Stimulated activated CD4-positive, alpha-beta T cell treated with anti-CD3 and anti-CD28 coated beads, Interleukin-4, amount 100 ng/mL, for 4 hours (primary cell): ENCODE measurements at regions not wholly inside any gene's neighbourhood (a gene's known extent, or its start where the extent isn't known, plus 50 kb on each side); places are given as distances from the start of the nearest gene placed in this dataset.

Experiments
- DNase-seq, 2 experiments: peaks; one replicate each; pipeline ENCODE4 v3.0.0-alpha.2; 2020

GRCh38 chr1:170273291-170274130 lies 127.8 kb downstream of the NTMT2 start:
- no peak for DNase-seq

- DNase-seq, result no peak
Measured at GRCh38 chr1:170274131-170274501, 128.4 kb downstream of the NTMT2 start.

GRCh38 chr1:170277985-170278384 lies 132.2 kb downstream of the NTMT2 start:
- no peak for DNase-seq

- no peak for DNase-seq
Measured at GRCh38 chr1:170284016-170284415, 138.3 kb downstream of the NTMT2 start.

- no peak for DNase-seq
Measured at GRCh38 chr1:170284512-170284911, 138.8 kb downstream of the NTMT2 start.

- no peak for DNase-seq
Measured at GRCh38 chr1:170284951-170285350, 139.2 kb downstream of the NTMT2 start.

DNA sequence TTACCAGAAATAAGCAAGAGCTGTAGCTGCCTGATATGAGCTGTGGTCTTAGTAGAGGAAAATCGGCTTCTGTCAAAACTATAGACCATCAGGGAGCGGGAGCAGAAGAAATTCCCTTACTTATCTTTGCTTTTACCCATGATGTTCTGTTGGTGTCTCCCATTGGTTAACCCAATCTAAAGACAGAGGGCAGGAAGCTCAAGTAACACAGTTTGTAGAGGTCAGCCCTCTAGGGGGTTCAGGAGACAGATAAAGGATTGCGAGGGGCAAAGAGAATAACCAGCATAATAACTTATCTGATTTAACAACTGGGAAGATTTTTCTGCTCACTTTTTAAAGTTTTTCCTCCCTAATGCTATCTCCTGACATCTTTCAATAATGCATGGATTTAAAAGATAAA lies 142.4 kb downstream of the NTMT2 start:
- DNase-seq, result no peak

- DNase-seq, result no peak
Measured at GRCh38 chr1:170290276-170290675, 144.5 kb downstream of the NTMT2 start.

GRCh38 chr1:170290991-170291390 lies 145.2 kb downstream of the NTMT2 start:
- DNase-seq, result no peak

DNA sequence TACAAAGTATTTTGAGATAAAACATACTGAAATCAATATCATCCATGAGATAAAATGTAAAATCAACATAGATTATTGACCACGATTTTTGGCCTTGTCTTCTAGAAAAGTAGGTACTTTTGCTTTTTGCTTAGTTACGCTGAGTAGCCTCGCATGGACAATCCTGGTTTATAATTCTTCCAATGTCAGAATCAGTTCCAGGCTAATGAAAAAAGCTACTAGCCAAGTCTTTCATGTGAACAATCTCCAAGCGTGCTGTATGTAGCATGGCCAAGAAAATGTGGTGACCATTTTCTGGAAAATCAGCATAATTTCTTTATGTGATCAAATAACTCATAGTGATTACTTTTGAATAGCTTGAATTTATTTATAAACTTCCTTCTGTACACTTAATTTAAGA lies 145.8 kb downstream of the NTMT2 start:
- no peak for DNase-seq

DNA sequence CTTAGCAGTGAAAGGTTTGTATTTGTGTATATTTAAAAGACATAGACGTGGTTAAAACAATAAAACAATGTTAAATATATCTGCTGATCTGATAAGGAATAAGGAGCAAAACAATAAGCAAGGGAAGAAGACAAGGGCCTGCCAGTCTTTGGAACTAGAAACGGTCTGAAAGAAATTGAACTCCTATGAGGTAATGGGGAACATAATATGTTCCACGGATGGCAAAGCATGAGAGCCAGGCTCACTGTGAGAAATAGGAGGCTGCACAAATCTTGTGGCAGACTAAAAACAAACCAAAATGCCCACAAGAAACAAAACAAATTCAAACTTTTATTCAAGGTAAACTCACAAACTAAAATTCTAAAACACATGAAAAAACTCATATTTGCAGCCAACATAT lies 150.5 kb downstream of the NTMT2 start:
- DNase-seq, result no peak

- DNase-seq, result no peak
Measured at GRCh38 chr1:170296642-170297041, 150.9 kb downstream of the NTMT2 start.

DNA sequence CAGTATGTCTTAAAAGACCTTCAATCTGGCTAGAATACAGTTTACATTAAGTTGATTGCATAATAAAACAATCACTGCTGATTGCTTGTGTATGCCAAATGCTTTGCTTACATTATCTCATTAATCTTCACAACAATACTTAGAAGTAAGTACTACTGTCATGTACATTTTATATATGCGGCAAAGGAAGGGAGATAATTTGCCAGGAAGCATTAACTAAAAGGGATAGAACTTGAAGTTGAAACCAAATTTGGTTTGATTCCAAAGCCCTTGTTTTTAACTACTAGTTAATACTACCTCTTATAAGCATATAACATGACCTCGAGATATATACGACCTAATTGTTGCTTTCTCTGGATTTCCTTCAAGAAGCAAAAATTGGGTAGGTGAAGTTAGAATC lies 155.8 kb downstream of the NTMT2 start:
- DNase-seq, result no peak

DNA sequence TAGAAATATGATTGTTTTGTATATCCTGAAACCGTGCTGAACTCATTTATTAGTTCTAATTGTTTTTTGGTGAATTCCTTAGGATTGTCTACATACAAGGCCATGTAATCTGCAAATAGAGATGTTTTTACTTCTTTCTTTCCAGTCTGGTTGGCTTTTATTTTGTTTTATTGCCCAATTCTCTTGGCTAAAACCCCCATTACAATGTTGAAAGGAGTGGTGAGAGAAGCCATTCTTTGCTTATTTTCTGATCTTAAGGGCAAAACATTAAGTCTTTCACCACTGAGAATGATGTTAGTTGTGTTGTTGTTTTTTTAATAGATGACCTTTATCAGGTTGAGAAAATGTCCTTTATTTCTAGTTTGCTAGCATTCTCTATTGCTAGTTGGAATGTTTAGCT lies 157.3 kb downstream of the NTMT2 start:
- no peak for DNase-seq

GRCh38 chr1:170305777-170306512 lies 160.2 kb downstream of the NTMT2 start:
- no peak for DNase-seq

GRCh38 chr1:170306513-170306910 lies 160.8 kb downstream of the NTMT2 start:
- DNase-seq, result no peak

GRCh38 chr1:170306948-170307347 lies 161.2 kb downstream of the NTMT2 start:
- no peak for DNase-seq

DNA sequence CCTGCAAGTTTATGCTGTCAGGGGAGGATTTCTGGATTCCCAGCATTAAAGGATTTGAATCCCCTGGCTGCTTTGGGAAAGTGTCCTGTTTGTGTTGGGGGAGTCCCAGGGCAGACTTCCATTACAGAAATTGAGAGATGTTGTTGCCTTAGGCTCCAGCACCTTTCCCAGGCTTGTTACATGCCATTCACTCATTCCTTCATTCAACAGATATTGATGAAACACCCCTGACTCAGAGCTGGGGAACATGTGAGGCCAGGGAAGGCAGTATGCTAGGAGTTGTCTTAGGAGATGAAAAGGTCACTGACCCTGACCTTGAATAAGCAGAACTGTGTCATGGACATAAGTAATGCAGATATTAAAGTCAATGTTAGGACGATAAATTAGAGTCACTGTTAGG lies 161.7 kb downstream of the NTMT2 start:
- no peak for DNase-seq

DNA sequence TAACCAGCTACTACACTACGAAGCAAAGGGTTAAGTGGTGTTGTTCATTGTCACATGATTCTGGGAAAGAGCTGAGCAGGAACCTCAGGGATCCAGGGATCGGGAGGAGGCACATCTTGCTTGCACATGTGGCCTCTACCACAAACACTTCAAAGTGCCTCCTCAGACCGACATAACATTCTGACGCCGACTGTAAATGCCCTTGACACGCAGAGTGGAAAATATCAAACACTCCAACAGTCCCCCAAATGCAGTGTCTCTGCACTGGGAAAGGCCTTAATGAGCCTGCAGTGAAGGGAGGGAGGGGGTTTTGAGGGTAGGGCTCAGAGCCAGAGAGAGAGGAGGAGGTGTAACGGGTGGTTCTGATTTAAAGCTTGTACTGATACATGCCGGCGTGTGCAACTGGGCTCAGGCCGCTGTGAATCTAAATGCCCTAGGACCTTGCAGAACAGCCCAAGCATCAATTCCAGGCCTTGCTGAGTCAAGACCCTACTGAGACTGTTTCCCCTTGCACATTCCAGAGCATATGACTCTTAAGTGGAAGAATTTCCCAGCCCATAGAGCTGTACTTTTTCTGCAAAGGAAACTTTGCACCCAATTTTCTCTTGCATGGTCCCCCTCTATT lies 163.7 kb downstream of the NTMT2 start:
- DNase-seq, result no peak

- no peak for DNase-seq
Measured at GRCh38 chr1:170310014-170310405, 164.3 kb downstream of the NTMT2 start.

- no peak for DNase-seq
Measured at GRCh38 chr1:170310951-170311350, 165.2 kb downstream of the NTMT2 start.

DNA sequence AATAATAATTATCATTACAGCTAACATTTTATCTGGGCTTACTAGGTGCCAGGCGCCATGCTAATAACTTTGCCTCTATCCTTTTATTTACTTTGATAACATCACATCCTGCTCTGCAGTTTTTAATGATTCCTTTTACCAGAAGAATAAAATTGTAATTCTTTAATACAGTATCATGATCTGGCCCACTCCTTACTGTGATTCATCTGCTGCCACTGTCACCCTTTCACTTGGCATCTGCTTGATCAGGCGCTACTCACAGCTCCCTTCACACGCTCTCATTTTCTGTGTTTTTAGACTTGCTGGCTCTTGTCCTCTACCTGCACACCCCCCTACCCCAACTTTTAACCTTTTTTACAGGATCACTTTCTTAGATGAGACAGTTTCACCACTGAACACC lies 167.5 kb downstream of the NTMT2 start:
- no peak for DNase-seq

DNA sequence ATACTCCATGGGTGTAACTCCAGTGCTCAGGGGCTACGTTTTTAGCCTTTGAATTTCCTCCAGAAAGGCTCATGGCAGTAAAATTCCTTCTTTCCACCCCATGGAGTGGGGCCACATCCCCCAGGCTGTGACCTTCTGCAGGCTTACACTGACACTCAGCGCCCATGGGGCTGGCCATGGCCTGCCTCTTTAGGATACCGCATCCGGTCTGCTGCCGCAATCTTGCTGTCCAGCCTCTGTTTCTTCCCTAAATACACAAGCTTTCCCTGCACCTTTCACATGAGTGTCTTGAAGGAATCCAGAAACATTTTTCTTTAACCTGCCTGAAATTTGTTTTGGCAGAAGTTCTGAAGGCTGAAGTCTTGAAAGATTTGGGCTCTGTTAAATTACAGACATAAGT lies 170.5 kb downstream of the NTMT2 start:
- no peak for DNase-seq

GRCh38 chr1:170318141-170318540 lies 172.4 kb downstream of the NTMT2 start:
- DNase-seq, result no peak
